Mesothelial cell of epicardium (in vitro differentiated cells): ENCODE measurements at regions not wholly inside any gene's neighbourhood (a gene's known extent, or its start where the extent isn't known, plus 50 kb on each side); places are given as distances from the start of the nearest gene placed in this dataset.

ENCODE experiments used
- DNase-seq, 2 experiments: peaks; one replicate each; pipeline ENCODE4 v3.0.0; 2021; ENCODE audit warnings: low spot score in 2 of 2; ENCODE audit not compliant: unreplicated experiment in 2 of 2
- H3K27ac Mint-ChIP-seq: 2 replicates; pipeline ENCODE4 v1.8.0; 2021; ENCODE audit warnings: mixed read lengths
- H3K27me3 Mint-ChIP-seq: 2 replicates; pipeline ENCODE4 v1.8.0; 2021; ENCODE audit warnings: low read depth, mixed read lengths
- H3K36me3 Mint-ChIP-seq: 2 replicates; pipeline ENCODE4 v1.8.0; 2021; ENCODE audit warnings: mixed read lengths
- H3K4me1 Mint-ChIP-seq: 2 replicates; pipeline ENCODE4 v1.8.0; 2021; ENCODE audit warnings: mixed read lengths
- H3K4me3 Mint-ChIP-seq: 2 replicates; pipeline ENCODE4 v1.8.0; 2021; ENCODE audit warnings: mild to moderate bottlenecking, moderate library complexity, mixed read lengths
- H3K9me3 Mint-ChIP-seq: 2 replicates; pipeline ENCODE4 v1.8.0; 2021; ENCODE audit warnings: mixed read lengths
- CTCF ChIP-seq: fragments of 200-600 bp; sonication (generic); IDR thresholded peaks from one replicate; pipeline ENCODE4 v1.5.0; 2021; ENCODE audit warnings: antibody characterized with exemption; ENCODE audit not compliant: unreplicated experiment

GRCh38 chr5:171577042-171577758 lies 157.8 kb downstream of the FGF18 start:
- Mint-ChIP-seq H3K27ac (no peak overlapping the region), H3K27me3 (peaks cover 20% of the 10 kb centered on the region), H3K4me3 (no peak overlapping the region), H3K36me3 (no peaks in the 10 kb centered on the region), H3K4me1 (peaks cover 6% of the 10 kb centered on the region), H3K9me3 (peaks cover 6% of the 10 kb centered on the region)
- no peak for DNase-seq
- TF ChIP-seq CTCF = no peak

- no peaks in the 10 kb centered on the region for H3K36me3 Mint-ChIP-seq
- H3K27ac Mint-ChIP-seq = no peak overlapping the region
- H3K4me3 Mint-ChIP-seq = no peak overlapping the region
- H3K4me1 Mint-ChIP-seq = peaks cover 6% of the 10 kb centered on the region
- no peak for TF ChIP-seq CTCF
- peaks cover 23% of the 10 kb centered on the region for H3K27me3 Mint-ChIP-seq
- H3K9me3 Mint-ChIP-seq = peaks cover 6% of the 10 kb centered on the region
- no peak for DNase-seq
Observed at GRCh38 chr5:171578049-171578828, 158.8 kb downstream of the FGF18 start.

- H3K4me1 Mint-ChIP-seq = peaks cover 6% of the 10 kb centered on the region
- peaks cover 26% of the 10 kb centered on the region for H3K27me3 Mint-ChIP-seq
- no peaks in the 10 kb centered on the region for H3K36me3 Mint-ChIP-seq
- H3K4me3 Mint-ChIP-seq = no peak overlapping the region
- H3K9me3 Mint-ChIP-seq = peaks cover 6% of the 10 kb centered on the region
- DNase-seq = no peak
- H3K27ac Mint-ChIP-seq = no peak overlapping the region
- no peak for TF ChIP-seq CTCF
Observed at GRCh38 chr5:171578829-171579491, 159.5 kb downstream of the FGF18 start.

DNA sequence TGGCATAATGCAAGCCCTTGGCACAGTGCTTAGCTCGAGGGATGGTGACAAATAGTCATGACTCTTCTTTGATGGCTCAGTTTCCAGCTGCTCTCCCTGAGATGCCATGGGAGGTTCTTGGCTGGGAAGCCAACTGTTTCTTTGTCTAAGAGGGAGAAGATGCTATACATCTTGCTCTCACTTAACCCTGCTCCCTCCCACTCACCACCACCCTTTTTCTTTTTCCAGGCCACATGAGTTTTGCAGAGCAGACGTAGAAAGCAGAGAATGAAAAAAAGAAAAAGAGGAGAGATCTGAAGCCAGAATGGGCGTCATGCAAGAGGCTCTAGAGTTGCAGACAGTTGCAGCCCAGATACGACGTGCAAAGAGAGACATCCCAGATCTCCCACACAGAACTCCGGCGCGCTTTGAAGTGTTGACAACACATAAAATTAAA lies 160.5 kb downstream of the FGF18 start:
- H3K27ac Mint-ChIP-seq = peak overlapping the region; percentile 25
- H3K27me3 Mint-ChIP-seq = peaks cover 30% of the 10 kb centered on the region
- H3K36me3 Mint-ChIP-seq = no peaks in the 10 kb centered on the region
- no peak overlapping the region for H3K4me3 Mint-ChIP-seq
- peaks cover 6% of the 10 kb centered on the region for H3K9me3 Mint-ChIP-seq
- no peak for DNase-seq
- H3K4me1 Mint-ChIP-seq = peaks cover 6% of the 10 kb centered on the region
- no peak for TF ChIP-seq CTCF

DNA sequence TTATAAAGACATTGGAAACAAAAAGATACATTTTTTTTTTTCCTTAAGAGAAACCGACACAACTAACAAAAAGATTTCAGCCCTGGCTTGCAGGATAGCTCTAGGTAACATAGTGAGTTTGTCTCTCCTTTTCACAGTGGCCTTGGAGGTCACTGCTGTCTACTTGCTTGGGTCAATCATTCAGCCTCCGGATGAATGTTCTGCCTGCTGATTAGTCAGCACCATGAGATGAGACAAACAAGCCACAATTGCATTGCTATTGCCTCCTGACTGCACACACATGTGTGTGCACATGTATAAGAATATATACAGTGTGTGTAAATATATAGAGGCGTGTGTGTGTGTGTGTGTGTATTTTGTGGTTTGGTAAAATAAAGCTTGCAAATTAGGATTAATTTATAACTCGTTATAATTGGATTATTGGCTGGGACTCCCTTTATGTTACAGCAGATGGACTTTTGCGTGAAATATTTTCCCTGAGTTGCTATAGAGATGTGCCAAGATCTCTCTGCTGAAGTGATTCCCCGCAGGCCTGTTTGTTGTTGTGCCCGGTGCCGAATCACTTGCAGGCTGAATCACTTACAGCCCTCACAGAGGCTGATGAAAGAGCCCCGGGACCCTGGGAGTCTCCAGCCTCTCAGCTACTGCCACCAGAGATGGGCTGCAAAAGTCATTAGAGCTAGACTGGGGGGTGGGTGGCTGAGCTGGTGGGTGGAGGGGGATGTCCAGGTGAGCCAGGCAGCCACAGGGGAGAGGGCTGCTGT lies 161.2 kb downstream of the FGF18 start:
- no peak overlapping the region for H3K4me3 Mint-ChIP-seq
- TF ChIP-seq CTCF = no peak
- H3K4me1 Mint-ChIP-seq = peaks cover 6% of the 10 kb centered on the region
- H3K36me3 Mint-ChIP-seq = no peaks in the 10 kb centered on the region
- no peak overlapping the region for H3K27ac Mint-ChIP-seq
- H3K27me3 Mint-ChIP-seq = peaks cover 34% of the 10 kb centered on the region
- peaks cover 6% of the 10 kb centered on the region for H3K9me3 Mint-ChIP-seq
- no peak for DNase-seq
